Iris pigment epithelial cell (primary cell): ENCODE measurements at regions not wholly inside any gene's neighbourhood (a gene's known extent, or its start where the extent isn't known, plus 50 kb on each side); places are given as distances from the start of the nearest gene placed in this dataset.

Source experiments
- DNase-seq: peaks from one replicate; pipeline ENCODE4 v3.0.0-alpha.2; 2011; ENCODE audit warnings: low read depth

DNA sequence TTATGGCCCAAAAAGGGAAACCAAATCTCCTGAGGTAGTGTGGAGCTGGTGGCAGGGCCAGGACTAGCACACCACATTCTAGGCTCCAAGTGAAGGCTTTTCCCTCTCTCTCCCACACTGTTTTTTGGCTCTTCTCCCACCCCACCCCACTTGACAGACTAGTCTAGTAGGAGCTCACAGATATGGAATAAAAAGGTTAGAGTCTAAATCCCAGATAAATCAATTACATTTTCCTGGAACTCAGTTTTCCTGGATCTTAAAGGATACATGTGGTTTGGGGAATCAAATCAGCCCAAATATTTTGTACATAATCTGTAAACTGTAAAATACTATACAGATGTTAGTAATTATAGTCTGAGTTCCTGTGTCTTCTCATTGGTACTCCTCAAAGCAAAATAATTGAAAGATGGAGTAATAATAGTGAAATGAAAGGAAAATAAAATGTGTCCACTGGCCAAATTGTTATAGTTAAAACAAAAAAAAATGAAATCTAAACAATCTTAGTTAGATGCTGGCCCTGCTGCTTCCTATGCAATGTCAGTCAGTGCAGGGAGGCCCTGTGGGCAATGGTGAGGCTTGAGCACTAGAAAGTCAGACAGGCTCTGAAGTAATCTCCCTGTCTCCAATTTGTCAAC is 370.4 kb upstream of the CPEB2 start:
- no peak for DNase-seq

DNA sequence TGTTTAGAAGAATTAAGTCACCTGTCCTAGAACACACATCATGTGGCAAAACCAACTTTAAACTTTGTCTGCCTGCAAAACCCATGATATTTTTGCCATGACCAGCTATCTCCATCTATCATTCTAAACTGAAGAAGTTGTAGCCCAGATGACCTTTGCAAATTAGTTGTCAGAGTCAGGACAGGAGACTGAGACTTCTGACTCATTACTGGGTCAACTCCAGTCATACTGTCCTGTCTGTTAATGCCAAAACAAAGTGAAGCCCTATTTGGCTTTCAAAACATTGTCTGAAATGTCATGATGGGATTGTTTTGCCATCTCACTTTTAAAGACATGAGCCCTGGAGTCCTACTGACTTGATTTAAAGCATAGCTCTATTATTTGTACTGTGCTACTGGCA is 365.7 kb upstream of the CPEB2 start:
- DNase-seq: no peak

- no peak for DNase-seq
These were observed 361.8 kb upstream of the CPEB2 start for GRCh38 chr4:14640476-14640875.

DNA sequence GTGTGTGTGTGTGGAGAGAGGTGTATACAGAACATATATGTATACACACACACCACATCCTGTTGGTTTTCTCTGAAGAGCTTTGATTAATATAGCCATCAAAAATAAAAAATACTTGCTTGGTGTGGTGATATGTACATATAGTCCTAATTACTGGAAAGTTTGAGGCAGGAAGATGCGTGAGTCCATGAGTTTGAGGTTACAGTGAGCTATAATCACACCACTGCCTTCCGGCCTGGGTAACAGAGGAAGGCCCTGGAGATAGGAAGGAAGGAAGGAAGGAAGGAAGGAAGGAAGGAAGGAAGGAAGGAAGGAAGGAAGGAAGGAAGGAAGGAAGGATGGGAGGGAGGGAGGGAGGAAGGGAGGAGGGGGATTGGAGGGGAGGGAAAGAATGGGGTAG is 360.4 kb upstream of the CPEB2 start:
- no peak for DNase-seq

- no peak for DNase-seq
These were observed 357.6 kb upstream of the CPEB2 start for GRCh38 chr4:14644580-14645282.

DNA sequence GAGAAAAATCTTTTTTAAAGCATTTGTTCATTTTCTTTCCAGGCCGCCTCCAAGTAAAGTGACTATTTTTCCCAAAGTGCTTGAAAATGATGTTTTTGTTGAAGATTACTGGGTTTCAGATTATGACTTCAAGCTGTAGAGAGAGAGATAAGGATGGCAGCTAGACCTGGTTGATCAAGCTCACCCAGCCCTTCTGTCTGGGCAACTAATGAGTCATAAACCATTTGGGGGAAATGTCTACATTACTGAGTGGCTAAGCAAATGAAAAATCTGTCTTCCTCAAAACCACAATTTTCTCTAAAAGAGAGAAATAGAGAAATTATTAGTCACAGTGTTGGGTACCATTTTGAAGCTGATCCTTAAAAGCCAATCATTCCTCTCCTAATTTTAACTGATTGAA is 355.4 kb upstream of the CPEB2 start:
- DNase-seq: peak; percentile 11

GRCh38 chr4:14650127-14650526 is 352.2 kb upstream of the CPEB2 start:
- DNase-seq: peak; percentile 27

DNA sequence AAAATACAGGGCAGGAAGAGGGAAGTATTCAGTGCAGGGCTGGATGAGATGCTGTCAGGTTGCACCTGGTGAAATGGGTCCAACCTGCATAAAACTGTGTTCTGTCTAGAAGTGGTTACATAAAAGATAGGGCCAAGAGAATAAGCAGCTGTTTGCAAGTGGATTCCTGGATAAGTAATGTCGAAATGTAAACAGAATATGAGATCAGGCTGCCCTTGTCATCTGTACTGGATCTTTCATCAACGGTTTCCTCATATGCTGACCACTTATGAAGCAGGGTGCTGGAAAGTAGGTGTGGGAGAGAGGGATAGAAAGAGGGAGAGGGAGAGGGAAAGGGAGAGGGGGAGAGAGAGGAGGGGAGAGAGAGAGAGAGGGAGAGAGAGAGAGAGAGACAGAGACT is 349.8 kb upstream of the CPEB2 start:
- no peak for DNase-seq

GRCh38 chr4:14653338-14653737 is 348.9 kb upstream of the CPEB2 start:
- no peak for DNase-seq

DNA sequence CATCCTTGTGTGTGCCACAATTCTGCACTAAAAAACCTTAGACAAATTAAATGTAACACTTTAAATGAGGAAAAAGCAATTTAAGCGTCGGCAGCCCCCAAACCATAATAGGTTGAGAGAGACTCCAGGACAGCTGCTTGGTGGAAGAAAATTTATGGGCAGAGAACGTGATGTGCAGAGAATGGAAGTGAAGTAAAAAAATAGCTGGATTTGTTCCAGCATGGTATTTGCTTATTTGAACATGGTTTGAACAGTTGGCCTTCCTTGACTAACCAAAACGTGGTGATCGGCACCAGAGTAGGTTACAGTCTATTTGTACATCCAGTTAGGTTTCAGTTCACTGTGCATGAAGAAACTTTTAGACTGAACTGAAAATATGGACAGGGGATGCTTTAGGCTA is 343.0 kb upstream of the CPEB2 start:
- DNase-seq: no peak

- DNase-seq: peak; percentile 14
These were observed 334.6 kb upstream of the CPEB2 start for GRCh38 chr4:14667624-14668151.

DNA sequence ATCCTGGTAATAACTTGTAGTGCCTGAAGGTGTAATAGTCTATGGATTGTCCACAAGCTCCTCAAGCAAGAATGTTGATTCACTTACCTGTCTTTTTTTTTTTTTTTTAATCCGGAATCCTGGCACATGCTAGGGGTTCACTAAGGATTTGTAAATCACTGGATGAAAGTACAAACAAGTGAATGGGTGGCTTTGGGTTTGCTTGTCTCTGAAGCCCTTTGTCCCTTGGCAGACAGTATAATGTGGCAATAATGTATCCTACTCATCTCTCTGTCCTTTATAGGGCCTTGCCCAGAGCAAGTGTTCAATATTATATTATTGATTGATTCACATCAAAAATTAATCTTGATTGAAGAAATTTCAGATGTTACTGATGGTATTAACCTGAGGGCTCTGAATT is 334.0 kb upstream of the CPEB2 start:
- DNase-seq: no peak

DNA sequence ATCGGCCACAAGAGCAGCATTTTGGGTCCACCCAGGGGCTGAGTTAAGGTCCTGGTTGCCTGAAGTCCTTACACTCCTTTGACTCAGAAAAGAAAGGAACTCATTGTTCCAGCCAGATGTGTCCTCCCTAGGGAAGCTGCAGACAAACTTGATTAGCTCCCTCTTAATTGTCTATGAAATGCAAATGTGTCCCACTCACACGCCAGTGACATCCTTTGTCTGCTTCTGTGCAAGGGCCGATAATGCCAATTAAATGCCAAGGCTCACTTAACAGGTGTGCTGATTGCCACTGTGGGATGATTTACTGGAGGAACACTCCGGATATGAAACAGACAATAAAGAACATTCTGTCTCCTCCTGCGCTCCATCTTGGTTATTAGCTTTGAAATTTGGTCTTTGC is 332.9 kb upstream of the CPEB2 start:
- DNase-seq: no peak

GRCh38 chr4:14671146-14671545 is 331.1 kb upstream of the CPEB2 start:
- DNase-seq: no peak

DNA sequence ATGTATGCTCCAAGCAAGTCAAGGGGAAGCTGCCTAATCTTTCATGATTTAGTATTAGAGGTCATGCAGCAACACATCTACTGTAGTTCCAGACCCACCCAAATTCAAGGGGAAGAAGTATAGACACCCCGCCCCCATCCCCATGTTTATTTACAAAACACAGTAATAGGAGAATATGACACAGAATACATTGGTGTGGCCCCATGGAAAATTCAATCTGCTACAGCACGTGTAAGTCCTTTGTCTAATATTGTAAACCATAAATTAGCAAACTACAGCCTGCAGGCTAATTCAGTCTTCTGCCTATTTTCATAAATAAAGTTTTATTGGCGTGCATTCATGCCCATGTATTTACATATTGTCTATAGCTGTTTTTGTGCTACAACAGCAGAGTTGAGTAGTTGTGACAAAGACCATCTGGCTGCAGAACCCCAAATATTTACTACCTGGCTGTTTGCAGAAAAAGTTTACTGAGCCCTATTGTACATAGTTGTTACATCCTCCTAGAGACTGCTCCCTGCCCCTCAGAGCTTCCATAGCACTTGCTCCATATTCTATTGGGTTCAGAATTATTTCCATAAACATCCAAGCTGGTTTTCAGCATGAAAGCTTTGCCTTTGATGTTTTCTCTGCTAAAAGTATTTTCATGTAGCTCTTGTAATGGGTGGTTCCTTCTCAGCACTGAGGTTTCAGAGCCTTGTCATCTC is 326.8 kb upstream of the CPEB2 start:
- DNase-seq: no peak

- no peak for DNase-seq
These were observed 322.4 kb upstream of the CPEB2 start for GRCh38 chr4:14679906-14680305.

DNA sequence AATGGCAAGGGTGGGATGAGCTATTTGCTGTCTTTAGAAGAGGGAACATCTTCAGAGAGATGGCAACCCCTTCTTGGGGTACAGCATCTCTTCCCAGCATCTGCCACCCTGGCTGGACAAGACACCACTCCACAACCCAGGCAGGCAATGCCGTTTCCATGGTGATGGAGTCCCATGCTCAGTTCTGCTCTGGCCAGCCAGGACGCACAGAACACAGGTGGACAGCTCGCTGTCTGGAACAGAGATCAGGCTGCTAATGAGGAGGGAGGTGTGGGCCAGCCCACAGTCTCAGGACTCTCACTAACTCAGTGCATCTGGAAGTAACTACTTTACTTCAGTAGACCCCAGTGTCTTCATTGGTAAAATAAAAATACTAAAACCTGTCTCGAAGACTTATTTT is 321.0 kb upstream of the CPEB2 start:
- no peak for DNase-seq

GRCh38 chr4:14693728-14694127 is 308.6 kb upstream of the CPEB2 start:
- DNase-seq: no peak

DNA sequence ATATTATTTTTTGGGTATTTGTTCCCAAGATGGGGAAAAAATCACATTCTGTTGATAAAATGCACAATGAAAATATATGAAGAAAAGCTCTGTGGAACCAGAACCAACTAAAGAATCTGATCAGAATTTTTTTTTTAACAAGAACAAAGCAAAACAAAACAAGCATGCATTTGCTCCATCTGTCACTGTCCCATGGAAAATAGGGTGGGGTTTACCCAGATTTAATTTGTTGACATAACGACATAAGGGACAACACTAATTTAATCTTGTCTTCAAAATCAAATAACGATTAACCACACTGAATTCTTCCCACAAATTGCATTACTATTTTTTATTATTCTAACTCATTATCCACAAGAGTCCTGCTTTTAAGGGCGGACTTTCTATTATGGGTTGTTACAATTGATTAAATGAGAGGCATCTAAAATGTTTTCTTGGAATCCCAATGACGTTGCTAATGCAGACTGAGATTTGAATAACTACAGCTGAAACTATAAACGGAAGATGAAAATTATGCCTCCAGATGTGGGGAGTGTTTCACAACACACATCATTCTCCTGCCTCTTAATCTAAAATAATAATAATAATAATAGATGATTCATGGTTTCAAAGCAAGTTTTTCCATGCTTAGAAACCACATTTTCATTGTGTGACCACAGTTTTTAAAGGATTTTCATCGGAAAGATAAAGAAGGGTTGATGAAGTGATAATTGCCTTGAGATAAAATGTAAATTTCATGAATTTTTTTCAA is 307.0 kb upstream of the CPEB2 start:
- peak; percentile 9 for DNase-seq

DNA sequence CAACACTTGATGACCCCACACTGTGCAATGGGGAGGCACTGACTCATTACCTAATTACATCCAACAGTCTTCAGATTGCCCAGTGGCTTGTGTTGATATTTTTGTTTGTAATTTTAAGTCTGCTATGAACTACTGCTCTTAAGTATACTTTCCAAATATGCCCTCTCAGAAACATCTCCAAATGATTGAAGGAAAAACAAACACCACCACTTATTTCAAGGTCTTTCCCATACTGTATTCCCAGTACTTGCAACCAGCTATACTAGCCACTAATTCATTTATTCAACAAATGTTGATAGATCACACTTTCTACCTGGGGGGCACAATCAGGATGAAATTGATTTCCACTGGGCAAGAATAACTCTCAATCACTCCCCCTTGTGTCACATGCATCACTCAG is 302.2 kb upstream of the CPEB2 start:
- no peak for DNase-seq

- DNase-seq: no peak
These were observed 301.7 kb upstream of the CPEB2 start for GRCh38 chr4:14700544-14700943.

DNA sequence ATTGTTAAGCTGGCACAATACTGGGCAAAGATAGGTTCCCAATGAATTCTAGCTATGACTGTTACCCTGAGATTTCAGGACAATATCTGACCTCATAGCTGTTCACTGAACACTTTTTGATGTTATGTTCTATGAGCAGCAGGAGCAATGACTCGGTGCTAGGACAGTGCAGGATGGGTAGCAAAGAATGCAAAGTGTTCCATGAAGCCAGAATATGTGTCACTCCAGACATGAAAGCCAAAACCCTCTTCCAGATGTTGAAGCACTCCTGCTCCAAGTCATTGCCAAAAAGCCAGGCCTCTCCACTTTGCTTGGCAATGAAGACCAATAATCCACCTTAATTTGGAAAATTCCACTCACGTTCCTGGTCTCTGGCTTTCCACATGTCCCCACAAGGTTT is 300.9 kb upstream of the CPEB2 start:
- no peak for DNase-seq

DNA sequence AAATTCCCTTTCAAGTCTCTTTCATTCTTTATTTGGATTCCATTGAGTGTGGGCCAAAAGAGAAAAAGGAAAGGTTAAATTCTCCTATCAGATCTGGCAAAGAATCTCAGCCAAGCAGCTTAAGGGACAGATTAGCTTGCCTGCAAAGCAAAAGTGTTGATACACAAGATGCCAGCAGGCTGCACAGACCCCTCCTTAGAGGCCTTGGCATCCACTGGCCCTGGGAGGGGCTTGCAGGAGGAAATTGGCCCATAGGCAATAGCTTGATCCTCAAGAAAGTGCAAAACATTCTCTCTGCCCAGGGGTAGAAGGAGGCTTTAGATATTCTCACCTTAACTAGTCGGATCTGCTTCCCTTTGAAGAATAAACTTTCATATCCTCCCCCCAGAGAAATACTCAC is 300.4 kb upstream of the CPEB2 start:
- DNase-seq: no peak
